Activated CD8-positive, alpha-beta memory T cell treated with anti-CD3 and anti-CD28 coated beads, Interleukin-2, amount 50 U/mL, for 24 hours (primary cell): ENCODE measurements at regions not wholly inside any gene's neighbourhood (a gene's known extent, or its start where the extent isn't known, plus 50 kb on each side); places are given as distances from the start of the nearest gene placed in this dataset.

Experiments used
- DNase-seq: peaks from one replicate; pipeline ENCODE4 v3.0.0-alpha.2; 2020; ENCODE audit errors: extremely low read depth

- DNase-seq: no peak
Measured at GRCh38 chr6:156416391-156416790, 360.8 kb upstream of the ARID1B start.

GRCh38 chr6:156413154-156413553 lies 364.0 kb upstream of the ARID1B start:
- DNase-seq: no peak

GRCh38 chr6:156410649-156411048 lies 366.5 kb upstream of the ARID1B start:
- DNase-seq: no peak

GRCh38 chr6:156408655-156409054 lies 368.5 kb upstream of the ARID1B start:
- DNase-seq: no peak

GRCh38 chr6:156407334-156407733 lies 369.8 kb upstream of the ARID1B start:
- no peak for DNase-seq

- DNase-seq: no peak
Measured at GRCh38 chr6:156406688-156407087, 370.5 kb upstream of the ARID1B start.

GRCh38 chr6:156406099-156406498 lies 371.1 kb upstream of the ARID1B start:
- DNase-seq: no peak

- no peak for DNase-seq
Measured at GRCh38 chr6:156402628-156403027, 374.6 kb upstream of the ARID1B start.

GRCh38 chr6:156402227-156402626 lies 375.0 kb upstream of the ARID1B start:
- no peak for DNase-seq

GRCh38 chr6:156400487-156400886 lies 376.7 kb upstream of the ARID1B start:
- DNase-seq: no peak

GRCh38 chr6:156398966-156399365 lies 378.2 kb upstream of the ARID1B start:
- DNase-seq: no peak

GRCh38 chr6:156398371-156398770 lies 378.8 kb upstream of the ARID1B start:
- no peak for DNase-seq

- DNase-seq: no peak
Measured at GRCh38 chr6:156396791-156397418, 380.3 kb upstream of the ARID1B start.

- DNase-seq: no peak
Measured at GRCh38 chr6:156396068-156396771, 381.0 kb upstream of the ARID1B start.

- DNase-seq: no peak
Measured at GRCh38 chr6:156395276-156395675, 381.9 kb upstream of the ARID1B start.

GRCh38 chr6:156392648-156393047 lies 384.5 kb upstream of the ARID1B start:
- no peak for DNase-seq

GRCh38 chr6:156391977-156392376 lies 385.2 kb upstream of the ARID1B start:
- DNase-seq: no peak

GRCh38 chr6:156391061-156391672 lies 386.0 kb upstream of the ARID1B start:
- DNase-seq: no peak

- DNase-seq: no peak
Measured at GRCh38 chr6:156390621-156391020, 386.6 kb upstream of the ARID1B start.

GRCh38 chr6:156389296-156389695 lies 387.9 kb upstream of the ARID1B start:
- no peak for DNase-seq

- no peak for DNase-seq
Measured at GRCh38 chr6:156387472-156387871, 389.7 kb upstream of the ARID1B start.

GRCh38 chr6:156383059-156383458 lies 394.1 kb upstream of the ARID1B start:
- DNase-seq: no peak
